COLO829 (cell line): ENCODE measurements at regions not wholly inside any gene's neighbourhood (a gene's known extent, or its start where the extent isn't known, plus 50 kb on each side); places are given as distances from the start of the nearest gene placed in this dataset.
"Not testable (repeated sequence)": the region's sequence is repeated elsewhere in the genome, so short reads cannot be mapped to it uniquely, and the experiment has no call there.

ENCODE experiments used
- DNase-seq: peaks from one replicate; pipeline ENCODE4 v3.0.0; 2012; ENCODE audit warnings: low spot score

DNA sequence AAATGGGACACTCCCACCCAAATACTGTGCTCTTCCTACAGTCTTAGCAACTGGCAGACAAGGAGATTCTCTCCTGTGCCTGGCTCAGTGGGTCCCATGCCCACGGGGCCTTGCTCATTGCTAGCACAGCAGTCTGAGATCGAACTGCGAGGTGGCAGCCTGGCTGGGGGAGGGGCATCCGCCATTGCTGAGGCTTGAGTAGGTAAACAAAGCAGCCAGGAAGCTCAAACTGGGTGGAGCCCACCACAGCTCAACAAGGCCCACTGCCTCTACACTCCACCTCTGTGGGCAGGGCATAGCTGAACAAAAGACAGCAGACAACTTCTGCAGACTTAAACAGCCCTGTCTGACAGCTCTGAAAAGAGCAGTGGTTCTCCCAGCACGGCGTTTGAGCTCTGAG is 174.8 kb downstream of the COL12A1 start:
- DNase-seq = not testable (repeated sequence)

DNA sequence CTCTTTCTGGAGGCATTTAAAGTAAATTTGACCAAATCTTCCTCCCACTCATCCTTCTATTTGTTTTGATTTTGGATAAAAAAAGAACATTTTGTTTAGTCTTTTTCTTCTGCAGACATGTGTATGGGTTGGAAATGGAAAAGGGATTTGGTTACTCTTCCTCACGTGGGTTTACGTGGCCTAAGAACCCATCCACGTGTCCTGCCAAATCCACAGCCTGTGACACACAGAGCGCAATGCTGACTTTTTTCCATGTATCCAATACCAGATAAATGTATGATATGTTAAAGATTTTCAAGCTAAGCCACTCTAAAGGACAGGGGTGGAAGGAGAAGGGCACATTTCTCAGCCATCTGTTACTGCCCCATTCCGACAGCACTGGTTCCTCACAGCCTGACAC is 176.5 kb downstream of the COL12A1 start:
- no peak for DNase-seq

DNA sequence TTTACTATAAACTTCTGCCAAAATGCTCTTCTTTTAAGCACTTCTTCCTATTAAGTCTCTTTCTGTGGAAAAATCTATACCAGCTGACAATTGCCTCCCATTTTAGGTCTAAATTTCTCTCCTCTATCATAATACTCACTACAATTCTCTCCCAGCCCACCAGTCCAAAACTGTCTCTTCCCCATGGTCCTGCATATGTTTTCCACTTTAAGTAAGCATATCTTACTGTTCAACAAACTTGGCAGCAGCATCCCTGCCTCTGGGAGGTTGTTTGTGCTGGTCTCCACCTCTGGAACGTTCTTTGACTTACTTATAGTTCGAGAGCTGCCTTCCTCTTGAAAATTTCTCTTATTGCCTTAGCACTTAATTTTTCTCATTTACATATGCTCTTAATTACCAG is 180.5 kb downstream of the COL12A1 start:
- DNase-seq = no peak

DNA sequence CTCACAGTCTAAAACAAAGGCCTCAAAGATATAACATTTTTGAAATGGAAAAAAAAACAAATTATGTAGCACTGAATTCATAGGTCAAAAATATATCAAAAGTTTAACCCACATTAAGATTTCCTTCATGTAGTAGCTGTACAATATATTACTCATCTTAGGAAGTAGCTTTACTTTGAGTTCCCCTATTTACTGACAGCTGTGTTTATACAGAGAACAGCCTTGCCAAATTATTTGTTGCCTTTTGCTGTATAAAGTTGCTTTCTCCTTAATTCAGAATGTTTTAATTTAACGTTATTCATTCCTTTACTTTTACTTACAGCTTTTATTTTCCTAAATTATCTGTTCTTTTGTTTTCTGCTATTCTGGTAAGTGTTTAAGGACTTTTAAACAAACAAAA is 181.0 kb downstream of the COL12A1 start:
- no peak for DNase-seq

DNA sequence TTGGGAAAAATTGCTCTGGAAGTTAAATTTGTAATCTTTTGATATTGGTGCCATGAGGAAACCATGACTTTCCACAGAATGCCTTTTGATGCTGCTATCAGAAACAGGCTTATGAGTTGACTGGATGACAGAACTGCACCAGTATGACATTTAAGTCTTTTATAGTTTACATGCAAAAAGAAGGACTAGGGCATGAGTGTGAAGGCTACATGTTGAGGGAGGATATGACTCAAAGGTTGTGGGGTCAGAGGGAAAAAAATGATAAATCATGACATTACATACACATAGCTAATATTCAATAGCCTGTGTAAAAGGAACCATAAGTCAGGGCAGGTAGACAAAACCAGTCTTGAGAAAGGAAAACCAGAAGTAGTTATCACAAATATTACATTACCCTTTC is 182.2 kb downstream of the COL12A1 start:
- no peak for DNase-seq

DNA sequence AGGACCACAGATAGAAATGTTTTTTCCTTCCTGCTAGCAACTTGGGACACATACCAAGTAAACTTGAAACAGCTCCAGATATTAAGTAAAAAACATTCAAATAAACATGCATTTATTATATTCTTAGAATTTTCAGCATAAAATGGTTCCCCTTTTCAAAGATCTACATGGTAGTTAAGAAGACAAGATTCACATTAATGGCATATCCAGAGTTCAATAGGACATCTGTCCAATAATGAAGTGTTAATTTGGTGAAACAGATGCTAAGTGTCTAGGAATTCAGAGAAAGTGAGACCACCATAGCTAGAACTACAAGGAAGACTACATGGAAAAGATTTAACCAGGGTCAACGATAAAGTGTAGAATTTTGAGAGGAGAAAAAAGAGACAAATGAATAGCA is 184.9 kb downstream of the COL12A1 start:
- DNase-seq = no peak

DNA sequence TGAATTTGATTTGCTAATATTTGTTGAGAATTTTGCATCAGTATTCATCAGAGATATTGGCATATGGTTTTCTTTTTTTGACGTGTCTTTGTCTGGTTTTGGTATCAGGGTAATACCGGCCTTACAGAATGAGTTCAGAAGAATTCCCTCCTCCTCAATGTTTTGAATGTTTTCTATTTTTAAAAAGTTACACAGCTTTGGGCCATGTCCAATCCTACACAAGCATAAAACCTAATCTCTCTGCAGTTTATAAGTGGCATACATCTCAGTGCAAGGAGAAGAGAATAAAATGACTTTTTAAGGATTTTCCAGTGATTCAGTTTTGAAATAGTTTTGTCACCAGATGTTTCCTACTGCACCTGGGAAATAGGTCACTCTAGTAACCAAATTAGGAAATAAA is 185.5 kb downstream of the COL12A1 start:
- no peak for DNase-seq

DNA sequence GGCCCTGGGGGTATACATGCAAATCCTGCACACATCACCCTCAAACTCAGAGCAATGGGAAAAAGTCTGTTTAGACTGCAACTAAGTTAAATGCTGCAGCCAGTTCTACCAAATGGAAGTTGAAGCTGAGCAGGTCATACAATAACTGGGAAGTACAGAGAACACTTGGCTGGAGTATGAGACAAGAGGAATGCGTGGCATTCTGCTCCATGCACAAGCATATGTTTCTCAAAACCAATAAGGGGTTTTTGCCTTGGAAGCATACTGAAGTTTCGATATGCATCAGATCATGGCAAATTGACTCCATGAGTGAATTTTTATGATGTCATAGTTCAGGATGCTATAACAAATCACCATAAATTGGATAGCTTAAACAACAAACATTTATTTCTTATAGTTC is 193.8 kb downstream of the COL12A1 start:
- no peak for DNase-seq

DNA sequence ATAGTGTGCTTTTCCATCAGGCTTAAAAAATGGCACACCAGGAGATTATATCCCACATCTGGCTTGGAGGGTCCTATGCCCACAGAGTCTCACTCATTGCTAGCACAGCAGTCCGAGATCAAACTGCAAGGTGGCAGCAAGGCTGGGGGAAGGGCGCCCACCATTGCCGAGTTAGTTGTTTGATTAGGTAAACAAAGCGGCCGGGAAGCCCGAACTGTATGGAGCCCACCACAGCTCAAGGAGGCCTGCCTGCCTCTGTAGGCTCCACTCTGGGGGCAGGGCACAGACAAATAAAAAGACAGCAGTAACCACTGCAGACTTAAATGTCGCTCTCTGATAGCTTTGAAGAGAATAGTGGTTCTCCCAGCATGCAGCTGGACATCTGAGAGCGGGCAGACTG is 201.9 kb downstream of the COL12A1 start:
- not testable (repeated sequence) for DNase-seq

DNA sequence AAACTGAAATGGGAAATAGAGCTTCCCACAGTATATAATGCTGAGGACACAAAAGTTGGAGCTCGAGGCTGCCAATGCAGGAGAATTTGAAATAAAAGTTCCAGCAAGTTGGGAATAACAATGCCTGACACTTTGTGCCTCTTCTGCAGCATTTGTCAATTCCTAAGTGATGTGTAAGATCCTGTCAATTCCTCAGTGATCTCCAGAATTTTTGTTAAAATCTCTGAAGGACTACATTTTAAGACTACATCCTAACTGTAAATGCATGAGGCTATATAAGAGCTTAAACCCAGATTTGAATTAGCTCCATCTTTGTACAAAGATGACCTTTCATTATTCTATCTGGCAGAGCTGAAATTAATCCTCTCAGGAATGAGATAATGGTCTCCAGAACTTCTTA is 208.2 kb downstream of the COL12A1 start:
- DNase-seq = no peak

DNA sequence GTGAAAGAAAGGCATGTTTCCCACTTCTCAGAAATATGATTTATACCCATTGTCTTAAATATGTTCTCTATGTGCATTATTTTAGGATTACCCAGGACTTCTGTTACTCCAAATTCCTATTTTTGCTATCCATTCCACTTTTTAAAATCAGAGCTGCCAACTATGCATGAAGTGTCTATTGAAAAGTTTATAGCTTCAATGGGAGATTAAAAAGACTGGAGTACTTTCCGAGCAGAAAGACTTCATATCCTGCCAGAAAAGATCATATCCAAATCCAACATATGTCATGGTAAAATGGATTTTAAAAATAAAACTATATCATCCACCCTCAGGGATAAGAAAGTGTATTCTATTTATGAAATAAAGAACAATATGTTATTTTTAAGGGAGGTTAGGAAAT is 212.7 kb downstream of the COL12A1 start:
- DNase-seq = no peak

DNA sequence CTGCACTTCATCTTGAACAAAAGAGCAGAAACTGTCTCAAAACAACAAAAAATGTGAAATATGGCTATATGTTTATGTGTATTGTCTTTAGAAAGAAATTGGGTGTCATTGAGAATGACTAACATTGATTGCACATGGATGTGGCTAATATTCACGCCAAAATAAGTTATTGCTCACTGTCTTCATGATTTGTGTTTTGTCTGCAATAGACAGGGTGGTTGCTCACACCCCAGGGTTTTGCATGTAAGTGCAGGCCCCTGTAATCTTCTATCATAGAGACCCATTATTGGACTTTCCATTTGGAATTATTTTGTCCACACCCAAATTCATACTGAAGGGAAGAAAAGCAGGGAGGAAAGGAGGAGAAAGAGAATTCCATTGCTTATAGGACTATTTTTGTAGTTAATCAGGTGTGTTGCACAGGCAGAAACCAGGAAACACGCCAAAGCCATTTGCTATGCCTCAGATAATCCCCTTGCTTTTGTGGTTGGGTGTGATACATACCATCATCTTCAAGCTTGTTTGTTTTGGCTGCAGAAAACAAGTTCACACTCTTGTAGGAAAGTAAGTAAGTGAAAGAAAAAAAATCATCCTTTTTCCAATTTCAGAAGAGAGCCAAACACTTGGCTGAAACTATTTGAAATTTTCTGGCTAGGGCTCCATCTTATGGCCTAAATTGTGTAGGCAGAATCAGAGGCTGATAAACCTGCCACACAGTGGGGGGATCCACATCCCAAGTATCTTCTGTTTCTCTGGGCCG is 214.1 kb downstream of the COL12A1 start:
- no peak for DNase-seq

DNA sequence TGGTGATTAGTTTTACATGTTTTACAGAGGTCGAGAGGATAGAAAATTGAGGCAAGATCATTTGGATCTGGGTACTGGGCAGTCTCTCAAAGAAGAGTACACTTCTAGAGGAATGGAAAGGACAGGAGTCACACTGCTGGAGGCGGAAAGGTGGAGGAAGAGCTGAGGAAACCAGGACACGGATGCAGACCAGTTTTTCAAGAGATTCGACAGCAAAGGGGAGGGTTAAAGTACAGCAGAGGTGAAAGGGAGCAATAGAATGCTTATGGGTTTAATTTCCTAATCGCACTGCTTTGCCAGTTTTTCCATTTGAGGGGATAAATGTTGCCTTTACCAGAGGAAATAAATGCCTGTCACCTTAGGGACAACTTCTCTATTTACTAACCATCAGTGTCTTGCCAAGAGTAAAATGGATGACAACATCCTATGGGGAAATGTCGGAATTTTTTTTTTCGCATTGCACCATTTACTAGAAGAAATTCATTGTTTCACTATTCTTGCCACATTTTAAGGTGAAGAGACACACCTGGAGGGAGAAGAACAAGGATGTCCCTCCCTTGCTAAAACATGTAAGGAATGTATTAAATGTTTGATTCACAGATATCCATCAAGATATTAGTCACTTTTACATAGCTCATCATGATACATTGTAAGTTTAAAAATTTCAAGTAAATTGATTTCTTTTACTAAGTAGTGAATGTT is 226.6 kb downstream of the COL12A1 start:
- DNase-seq = no peak

DNA sequence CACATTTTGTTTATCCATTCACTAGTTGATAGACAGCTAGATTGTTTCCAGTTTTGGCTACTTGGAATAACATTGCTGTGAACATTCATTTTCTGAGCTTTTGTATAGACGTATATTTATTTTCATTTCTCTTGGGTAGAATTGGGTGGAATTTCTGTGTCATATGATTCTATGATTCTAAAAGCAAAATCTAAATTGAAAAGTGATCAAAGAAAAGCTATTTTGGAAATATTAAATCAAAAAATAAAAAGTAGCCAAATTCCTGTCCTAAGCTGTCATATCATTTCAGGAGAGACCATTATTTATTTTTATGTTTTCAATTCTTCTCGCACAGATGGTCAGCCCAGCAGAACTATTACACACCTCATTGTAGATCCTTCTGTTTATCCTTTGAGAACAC is 229.2 kb downstream of the COL12A1 start:
- DNase-seq = no peak

DNA sequence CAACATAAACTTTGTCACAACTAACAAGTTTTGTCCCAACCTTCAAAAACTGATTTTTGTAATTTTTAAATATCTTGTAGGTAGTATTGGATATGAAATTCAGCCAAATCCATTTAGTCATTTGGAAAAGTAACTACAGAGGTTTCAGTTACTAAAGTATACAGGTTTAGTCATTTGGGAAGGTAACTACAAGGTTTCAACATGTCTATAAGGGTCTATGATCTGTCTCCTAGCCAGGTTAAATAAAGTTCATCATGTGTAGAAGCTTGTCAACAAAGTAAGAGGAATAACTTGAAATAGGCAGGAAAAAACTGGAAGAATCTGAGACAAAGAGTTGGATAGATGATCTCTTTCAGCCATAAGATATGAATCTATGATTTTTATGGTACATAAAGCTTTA is 229.8 kb downstream of the COL12A1 start:
- DNase-seq = no peak

DNA sequence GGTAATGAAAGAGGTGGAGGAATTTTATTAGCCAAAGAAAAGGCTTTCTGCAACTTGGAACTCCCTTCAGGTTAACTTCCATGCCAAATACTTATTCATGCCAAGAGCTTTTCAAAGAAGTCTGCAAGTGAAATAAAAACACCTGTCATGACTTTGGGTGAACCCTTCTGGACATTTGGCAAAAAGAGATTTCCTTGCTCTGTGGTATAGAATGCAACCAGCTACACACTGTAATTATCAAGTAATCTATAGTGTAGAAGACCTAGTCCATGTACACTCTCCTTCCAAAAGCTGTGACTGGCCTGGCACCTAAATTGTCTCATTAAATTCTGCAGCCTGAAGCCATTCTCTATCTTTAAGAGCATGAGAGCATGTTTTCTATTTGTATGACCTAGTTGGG is 232.3 kb downstream of the COL12A1 start:
- DNase-seq = no peak

DNA sequence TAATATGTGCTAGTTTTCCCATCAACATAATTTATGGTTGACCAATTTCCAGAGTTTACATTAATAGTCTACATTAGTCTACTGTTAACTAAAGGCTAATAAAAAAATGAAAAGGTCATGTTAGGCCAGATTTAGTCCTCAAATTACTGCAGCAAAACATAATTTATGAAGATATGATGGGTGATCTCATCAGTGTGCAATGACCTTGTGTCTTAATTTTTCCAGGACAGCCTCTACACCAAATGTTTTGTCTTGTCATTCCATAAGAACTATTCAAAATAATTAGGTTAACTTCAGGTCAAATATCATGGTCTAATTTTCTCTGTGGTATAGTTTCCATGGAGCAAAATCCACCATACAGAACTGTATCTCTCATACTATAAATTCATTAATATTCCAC is 234.2 kb downstream of the COL12A1 start:
- DNase-seq = no peak

DNA sequence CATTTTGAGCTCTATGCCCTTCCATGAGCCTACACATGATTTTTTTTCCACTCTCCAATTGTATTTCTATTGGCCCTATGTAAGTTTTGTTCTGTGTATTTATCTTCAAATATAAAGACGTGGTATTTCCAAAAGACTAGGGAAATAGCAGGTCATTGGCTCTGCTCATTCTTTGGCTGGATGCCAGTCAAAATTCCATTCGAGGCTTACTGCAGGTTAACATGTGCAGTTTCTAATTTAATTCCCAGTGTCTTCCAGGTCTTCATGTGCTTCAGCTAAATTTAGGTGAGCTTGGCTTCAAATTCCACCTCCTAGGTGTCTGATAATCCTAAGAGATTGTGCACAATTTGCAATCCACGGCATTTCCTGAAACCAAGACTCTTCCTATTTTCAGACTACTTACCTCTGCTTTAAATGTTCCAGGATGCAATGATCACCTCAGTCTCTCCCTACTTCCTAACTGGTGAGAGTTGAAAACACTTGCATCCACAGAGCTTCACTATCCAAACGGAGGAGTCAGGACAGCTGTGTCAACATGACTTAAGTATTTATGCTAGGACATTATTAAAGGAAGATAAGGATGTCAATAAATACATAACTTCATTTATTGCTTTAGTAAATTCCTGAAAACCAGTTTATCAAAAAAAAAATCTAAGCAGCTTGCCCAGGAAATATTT is 236.1 kb downstream of the COL12A1 start:
- DNase-seq = no peak

DNA sequence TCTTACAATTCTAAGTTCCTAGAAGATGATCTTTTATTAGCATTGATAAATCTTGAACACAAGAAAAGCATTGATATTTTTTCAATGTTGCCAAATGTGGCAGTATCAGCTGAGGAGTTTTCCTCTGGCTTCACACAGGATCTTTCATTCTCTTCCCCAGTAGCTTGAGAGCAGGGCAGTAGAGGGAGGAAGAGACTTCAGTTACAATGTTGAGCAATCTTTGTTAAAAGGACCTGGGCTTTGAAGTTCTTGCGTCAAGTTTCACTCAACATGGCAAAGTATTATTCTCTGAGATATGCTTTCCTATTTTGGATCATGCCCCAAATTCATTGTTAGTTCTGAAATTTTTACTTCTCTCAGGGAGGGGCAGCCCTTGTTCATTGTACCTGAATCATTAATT is 238.0 kb downstream of the COL12A1 start:
- no peak for DNase-seq

DNA sequence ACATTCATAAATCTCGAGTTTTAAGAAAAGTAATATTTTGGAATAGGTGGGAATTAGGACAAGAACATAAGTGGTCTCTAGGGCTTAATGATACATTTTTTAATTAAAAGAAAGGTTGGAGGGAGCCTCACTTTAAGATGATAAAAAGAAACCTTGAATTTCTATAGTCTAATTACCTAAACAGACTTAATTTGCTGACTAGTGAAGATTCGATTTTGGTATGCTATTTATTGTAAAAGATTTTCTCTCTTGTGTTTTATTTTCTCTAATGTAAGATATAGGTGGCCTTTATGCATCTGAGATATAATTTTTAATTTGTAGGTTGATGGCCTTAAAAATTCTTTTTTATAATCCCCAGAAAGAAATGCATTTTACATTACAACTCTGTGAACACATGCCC is 239.1 kb downstream of the COL12A1 start:
- DNase-seq = no peak

DNA sequence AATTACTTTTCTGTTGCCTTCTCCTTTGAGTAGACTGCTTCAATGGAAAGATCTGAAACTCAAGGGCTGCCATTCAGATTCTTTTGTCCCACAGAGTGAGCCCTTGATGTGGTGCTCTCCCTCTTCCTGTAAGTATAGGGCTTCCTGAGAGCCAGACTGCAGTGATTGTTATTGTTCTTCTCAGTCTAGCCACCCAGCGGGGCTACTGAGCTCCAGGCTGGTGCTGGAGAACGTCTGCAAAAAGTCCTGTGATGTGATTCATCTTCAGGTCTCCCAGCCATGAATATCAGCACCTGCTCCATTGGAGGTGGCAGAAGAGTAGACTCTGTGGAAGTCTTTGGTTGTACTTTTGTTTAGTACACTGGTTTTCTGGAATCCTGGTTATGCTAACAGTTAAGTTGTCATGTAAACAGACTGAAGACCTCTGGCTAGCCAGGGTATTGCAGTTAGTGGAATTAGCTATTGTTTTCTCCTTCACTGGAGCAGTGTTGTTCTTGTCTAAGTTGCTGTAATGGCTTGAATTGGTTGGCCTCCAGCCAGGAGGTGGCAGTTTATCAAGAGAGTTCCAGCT is 240.9 kb downstream of the COL12A1 start:
- no peak for DNase-seq

DNA sequence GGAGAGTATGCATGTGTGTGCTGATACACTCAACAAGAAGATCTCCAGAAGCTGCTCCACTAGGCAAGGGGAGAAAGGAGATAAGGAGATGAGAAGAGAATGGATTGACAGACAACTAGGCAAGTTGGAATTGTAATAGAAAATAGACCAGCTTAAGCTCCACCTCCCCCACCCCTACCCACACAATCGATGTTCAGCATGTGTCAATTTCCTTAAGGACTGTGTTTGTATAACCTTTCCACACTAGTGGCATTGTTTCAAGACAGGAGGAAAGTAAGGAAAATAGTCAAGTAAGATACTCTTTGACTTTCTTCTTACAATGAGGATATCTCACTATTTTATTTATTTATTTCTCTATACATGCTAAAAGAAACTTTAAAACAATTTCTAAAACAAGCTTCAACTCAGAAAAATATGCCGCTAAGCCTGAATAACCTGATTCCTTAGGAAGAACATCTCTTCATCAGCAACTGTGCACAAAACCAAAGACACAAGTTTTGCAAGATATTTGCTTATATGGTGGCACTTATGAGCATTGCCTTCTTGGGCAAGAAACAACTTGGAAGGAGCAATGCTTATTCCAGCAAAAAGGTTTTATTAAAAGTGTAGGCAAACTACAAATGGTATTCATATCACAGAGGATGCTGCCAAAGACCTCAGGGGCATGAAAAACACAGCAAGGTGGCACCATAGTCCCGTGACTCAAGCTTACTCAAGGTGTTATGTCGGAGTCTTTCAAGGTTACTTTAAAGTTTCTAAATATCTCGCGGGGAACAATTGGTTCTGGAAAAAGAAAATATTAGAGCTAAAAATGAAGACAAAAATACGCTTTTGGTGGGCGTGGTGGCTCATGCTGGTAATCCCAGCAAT is 249.1 kb downstream of the COL12A1 start:
- DNase-seq = no peak
